Neuronal stem cell (in vitro differentiated cells): ENCODE measurements at regions not wholly inside any gene's neighbourhood (a gene's known extent, or its start where the extent isn't known, plus 50 kb on each side); places are given as distances from the start of the nearest gene placed in this dataset.

Experiments used
- DNase-seq: peaks from one replicate; pipeline ENCODE4 v3.0.0-alpha.2; 2013; ENCODE audit warnings: low spot score
- H2AFZ ChIP-seq: one replicate; pipeline ENCODE4 v1.6.1; 2013; ENCODE audit warnings: mild to moderate bottlenecking, low read length, inconsistent platforms
- H2AK5ac ChIP-seq: 2 replicates; pipeline ENCODE4 v1.6.1; 2013; ENCODE audit warnings: low read depth, mild to moderate bottlenecking, inconsistent platforms, low read length, moderate library complexity, mixed read lengths
- H2BK120ac ChIP-seq: 2 replicates; pipeline ENCODE4 v1.6.1; 2013; ENCODE audit warnings: low read depth, mild to moderate bottlenecking, inconsistent platforms, low read length, moderate library complexity, mixed read lengths
- H2BK12ac ChIP-seq: one replicate; pipeline ENCODE4 v1.6.1; 2013; ENCODE audit warnings: low read length, inconsistent platforms
- H2BK15ac ChIP-seq: 2 replicates; pipeline ENCODE4 v1.6.1; 2013; ENCODE audit warnings: mild to moderate bottlenecking, low read length, inconsistent platforms, mixed read lengths
- H2BK5ac ChIP-seq: one replicate; pipeline ENCODE4 v1.6.1; 2013; ENCODE audit warnings: inconsistent platforms, mild to moderate bottlenecking, low read length, moderate library complexity
- H3K14ac ChIP-seq: one replicate; pipeline ENCODE4 v1.6.1; 2013; ENCODE audit warnings: low read length, inconsistent platforms
- H3K18ac ChIP-seq: 2 replicates; pipeline ENCODE4 v1.6.1; 2013; ENCODE audit warnings: low read length, inconsistent platforms
- H3K23ac ChIP-seq: 2 replicates; pipeline ENCODE4 v1.6.1; 2013; ENCODE audit warnings: low read depth, mild to moderate bottlenecking, mixed read lengths, low read length, inconsistent platforms; ENCODE audit not compliant: poor library complexity
- H3K27ac ChIP-seq: replicated peaks from 3 replicates; pipeline ENCODE4 v1.5.1; 2013; ENCODE audit warnings: low read length, inconsistent platforms
- H3K27me3 ChIP-seq, 3 experiments: 2 replicates each; pipeline ENCODE4 v1.6.1; 2013; ENCODE audit warnings: low read length in 3 of 3, mild to moderate bottlenecking in 2 of 3, inconsistent platforms in 1 of 3, low read depth in 1 of 3, mixed read lengths in 1 of 3, moderate library complexity in 1 of 3; ENCODE audit not compliant: control insufficient read depth in 3 of 3, insufficient read depth in 3 of 3
- H3K36me3 ChIP-seq, 2 donors: replicated peaks in 1 of 2; 2 replicates each; pipeline ENCODE4 v1.6.1; 2013; ENCODE audit warnings: low read length in 2 of 2; ENCODE audit not compliant: control insufficient read depth in 2 of 2, insufficient read depth in 2 of 2
- H3K4ac ChIP-seq: 2 replicates; pipeline ENCODE4 v1.6.1; 2013; ENCODE audit warnings: inconsistent platforms, mild to moderate bottlenecking, low read length, moderate library complexity
- H3K4me1 ChIP-seq, 2 donors: 1 replicate in 1 of 2; 2 replicates in 1 of 2; pipeline ENCODE4 v1.6.1; 2013; ENCODE audit warnings: low read length in 2 of 2, low read depth in 1 of 2; ENCODE audit not compliant: control insufficient read depth in 2 of 2, insufficient read depth in 1 of 2
- H3K4me2 ChIP-seq: one replicate; pipeline ENCODE4 v1.6.1; 2013; ENCODE audit warnings: mild to moderate bottlenecking, low read length, inconsistent platforms; ENCODE audit not compliant: insufficient read depth, poor library complexity, severe bottlenecking
- H3K4me3 ChIP-seq, 2 donors: 2 replicates each; pipeline ENCODE4 v1.5.1; 2013; ENCODE audit warnings: low read length in 2 of 2, mild to moderate bottlenecking in 2 of 2, inconsistent platforms in 1 of 2, moderate library complexity in 1 of 2
- H3K79me1 ChIP-seq: one replicate; pipeline ENCODE4 v1.6.1; 2013; ENCODE audit warnings: low read depth, mild to moderate bottlenecking, inconsistent platforms, low read length, moderate library complexity
- H3K9ac ChIP-seq: one replicate; pipeline ENCODE4 v1.6.1; 2013; ENCODE audit warnings: mild to moderate bottlenecking, low read depth, low read length, inconsistent platforms; ENCODE audit not compliant: poor library complexity
- H3K9me3 ChIP-seq, 2 donors: replicated peaks in 1 of 2; 2 replicates each; pipeline versions ENCODE3 to v1.6.1; 2013; ENCODE audit warnings: low read length in 2 of 2, mild to moderate bottlenecking in 2 of 2, inconsistent platforms in 1 of 2, low read depth in 1 of 2, mixed read lengths in 1 of 2, moderate library complexity in 1 of 2; ENCODE audit not compliant: control insufficient read depth in 2 of 2, insufficient read depth in 1 of 2
- H4K8ac ChIP-seq: one replicate; pipeline ENCODE4 v1.6.1; 2013; ENCODE audit warnings: low read depth, mild to moderate bottlenecking, inconsistent platforms, low read length, moderate library complexity
- H4K91ac ChIP-seq: one replicate; pipeline ENCODE4 v1.6.1; 2013; ENCODE audit warnings: low read length, low read depth, mild to moderate bottlenecking, inconsistent platforms; ENCODE audit not compliant: poor library complexity
- WGBS, 2 donors: extraction: QIAGEN DNeasy Blood & Tissue Kit; methylation state at CpG; one replicate each; pipeline ENCODE4 v1.1.7; 2013; ENCODE audit warnings: missing lambda C conversion rate in 2 of 2, mixed read lengths in 1 of 2; ENCODE audit not compliant: insufficient read length in 2 of 2, insufficient replicate concordance in 1 of 2; ENCODE audit errors: extremely low coverage in 2 of 2; 5-methylcytosine and 5-hydroxymethylcytosine counted together

GRCh38 chr6:74937936-74938335, 267.9 kb downstream of the COL12A1 start:
- H3K9ac ChIP-seq: no peak overlapping the region
- no peak for DNase-seq
- no peaks in the 10 kb centered on the region for H3K27me3 ChIP-seq
- H2AK5ac ChIP-seq: no peak overlapping the region
- no peak overlapping the region for H2AFZ ChIP-seq
- no peak overlapping the region for H4K91ac ChIP-seq
- no peak overlapping the region for H2BK5ac ChIP-seq
- no peak overlapping the region for H3K18ac ChIP-seq
- H3K79me1 ChIP-seq: no peaks in the 10 kb centered on the region
- no peak overlapping the region for H2BK120ac ChIP-seq
- no peak overlapping the region for H4K8ac ChIP-seq
- no peak overlapping the region for H3K4me3 ChIP-seq
- no peaks in the 10 kb centered on the region for H3K4me1 ChIP-seq
- no peak overlapping the region for H3K4ac ChIP-seq
- H3K27ac ChIP-seq: no peak overlapping the region
- no peak overlapping the region for H2BK15ac ChIP-seq
- H2BK12ac ChIP-seq: no peak overlapping the region
- no peaks in the 10 kb centered on the region for H3K9me3 ChIP-seq
- H3K23ac ChIP-seq: no peak overlapping the region
- no peak overlapping the region for H3K4me2 ChIP-seq
- H3K36me3 ChIP-seq: no peaks in the 10 kb centered on the region
- no peak overlapping the region for H3K14ac ChIP-seq

GRCh38 chr6:74936886-74937285, 269.0 kb downstream of the COL12A1 start:
- H3K27ac ChIP-seq: no peak overlapping the region
- no peak overlapping the region for H4K8ac ChIP-seq
- H3K23ac ChIP-seq: no peak overlapping the region
- H3K27me3 ChIP-seq: no peaks in the 10 kb centered on the region
- WGBS, 2 donors: no CpG with 5 or more reads among the region's 1 CpG
- H3K18ac ChIP-seq: no peak overlapping the region
- H3K4me1 ChIP-seq: no peaks in the 10 kb centered on the region
- no peaks in the 10 kb centered on the region for H3K9me3 ChIP-seq
- H2BK120ac ChIP-seq: no peak overlapping the region
- no peak overlapping the region for H4K91ac ChIP-seq
- H3K36me3 ChIP-seq: no peaks in the 10 kb centered on the region
- no peak overlapping the region for H3K14ac ChIP-seq
- no peak for DNase-seq
- H2AFZ ChIP-seq: no peak overlapping the region
- no peak overlapping the region for H2BK5ac ChIP-seq
- no peaks in the 10 kb centered on the region for H3K79me1 ChIP-seq
- H3K9ac ChIP-seq: no peak overlapping the region
- no peak overlapping the region for H3K4me3 ChIP-seq
- no peak overlapping the region for H2BK12ac ChIP-seq
- H2BK15ac ChIP-seq: no peak overlapping the region
- H3K4me2 ChIP-seq: no peak overlapping the region
- no peak overlapping the region for H2AK5ac ChIP-seq
- no peak overlapping the region for H3K4ac ChIP-seq

GRCh38 chr6:74932232-74932888, 273.5 kb downstream of the COL12A1 start:
- H3K4me1 ChIP-seq: no peaks in the 10 kb centered on the region
- H3K9ac ChIP-seq: no peak overlapping the region
- no peak overlapping the region for H3K4me3 ChIP-seq
- H3K27ac ChIP-seq: no peak overlapping the region
- H3K27me3 ChIP-seq: no peaks in the 10 kb centered on the region
- no peak overlapping the region for H3K18ac ChIP-seq
- H3K36me3 ChIP-seq: no peaks in the 10 kb centered on the region
- H4K91ac ChIP-seq: no peak overlapping the region
- H3K9me3 ChIP-seq: no peaks in the 10 kb centered on the region
- no peaks in the 10 kb centered on the region for H3K79me1 ChIP-seq
- no peak overlapping the region for H2BK120ac ChIP-seq
- H2BK15ac ChIP-seq: no peak overlapping the region
- no peak overlapping the region for H3K4ac ChIP-seq
- no peak overlapping the region for H4K8ac ChIP-seq
- H3K23ac ChIP-seq: no peak overlapping the region
- no peak overlapping the region for H2AFZ ChIP-seq
- H3K4me2 ChIP-seq: no peak overlapping the region
- no peak for DNase-seq
- no peak overlapping the region for H2BK5ac ChIP-seq
- no peak overlapping the region for H2AK5ac ChIP-seq
- WGBS, 2 donors: no CpG with 5 or more reads among the region's 4 CpGs
- no peak overlapping the region for H3K14ac ChIP-seq
- H2BK12ac ChIP-seq: no peak overlapping the region

GRCh38 chr6:74931558-74931957, 274.3 kb downstream of the COL12A1 start:
- Histone ChIP-seq H3K4me3 (no peak overlapping the region), H2BK15ac (no peak overlapping the region), H3K36me3 (no peaks in the 10 kb centered on the region), H2BK120ac (no peak overlapping the region), H2AK5ac (no peak overlapping the region), H3K9me3 (no peaks in the 10 kb centered on the region), H3K27me3 (no peaks in the 10 kb centered on the region), H3K9ac (no peak overlapping the region), H3K4me2 (no peak overlapping the region), H2AFZ (no peak overlapping the region), H2BK12ac (no peak overlapping the region), H3K23ac (no peak overlapping the region), H3K4me1 (no peaks in the 10 kb centered on the region), H3K14ac (no peak overlapping the region), H4K91ac (no peak overlapping the region), H3K27ac (no peak overlapping the region), H3K18ac (no peak overlapping the region), H4K8ac (no peak overlapping the region), H2BK5ac (no peak overlapping the region), H3K79me1 (no peaks in the 10 kb centered on the region), H3K4ac (no peak overlapping the region)
- DNase-seq: no peak
- whole genome bisulfite sequencing, 2 donors: no CpG with 5 or more reads among the region's 1 CpG
